Endodermal cell (in vitro differentiated cells): ENCODE measurements at regions not wholly inside any gene's neighbourhood (a gene's known extent, or its start where the extent isn't known, plus 50 kb on each side); places are given as distances from the start of the nearest gene placed in this dataset.

ENCODE experiments used
- DNase-seq: peaks from one replicate; pipeline ENCODE4 v3.0.0-alpha.2; 2017
- H3K27ac ChIP-seq: 2 replicates; pipeline ENCODE4 v1.5.1; 2013; ENCODE audit warnings: mild to moderate bottlenecking, low read depth, low read length, moderate library complexity
- H3K27me3 ChIP-seq: 2 replicates; pipeline ENCODE4 v1.6.1; 2013; ENCODE audit warnings: mild to moderate bottlenecking, low read length, moderate library complexity; ENCODE audit not compliant: insufficient read depth, control insufficient read depth, poor library complexity, severe bottlenecking
- H3K36me3 ChIP-seq: 2 replicates; pipeline ENCODE4 v1.7.0; 2013; ENCODE audit warnings: mild to moderate bottlenecking, low read length, moderate library complexity; ENCODE audit not compliant: control insufficient read depth, insufficient read depth
- H3K4me1 ChIP-seq: one replicate; pipeline ENCODE4 v1.7.0; 2013; ENCODE audit warnings: low read length; ENCODE audit not compliant: control insufficient read depth, insufficient read depth
- H3K4me3 ChIP-seq: 2 replicates; pipeline ENCODE4 v1.5.1; 2013; ENCODE audit warnings: mild to moderate bottlenecking, low read length, moderate library complexity
- H3K9ac ChIP-seq: 2 replicates; pipeline ENCODE4 v1.6.1; 2013; ENCODE audit warnings: mild to moderate bottlenecking, low read length, moderate library complexity; ENCODE audit not compliant: poor library complexity, severe bottlenecking; ENCODE audit errors: extremely low read depth
- H3K9me3 ChIP-seq: 2 replicates; pipeline ENCODE4 v1.6.1; 2013; ENCODE audit warnings: mild to moderate bottlenecking, low read length, moderate library complexity; ENCODE audit not compliant: control insufficient read depth
- H3K27ac Mint-ChIP-seq: 2 replicates; pipeline ENCODE4 v1.8.0; 2020; ENCODE audit warnings: mixed read lengths
- H3K27me3 Mint-ChIP-seq: 2 replicates; pipeline ENCODE4 v1.8.0; 2021; ENCODE audit warnings: mild to moderate bottlenecking, mixed read lengths; ENCODE audit not compliant: insufficient read depth
- H3K36me3 Mint-ChIP-seq: 2 replicates; pipeline ENCODE4 v1.8.0; 2020; ENCODE audit warnings: low read depth, mixed read lengths
- H3K4me1 Mint-ChIP-seq: 2 replicates; pipeline ENCODE4 v1.8.0; 2020; ENCODE audit warnings: mixed read lengths
- H3K4me3 Mint-ChIP-seq: 2 replicates; pipeline ENCODE4 v1.8.0; 2020; ENCODE audit warnings: mild to moderate bottlenecking, moderate library complexity, mixed read lengths
- H3K9me3 Mint-ChIP-seq: 2 replicates; pipeline ENCODE4 v1.8.0; 2020; ENCODE audit warnings: mild to moderate bottlenecking, mixed read lengths
- CTCF ChIP-seq: fragments of 200-600 bp; sonication (generic); conservative IDR thresholded peaks from 2 replicates; pipeline ENCODE4 v1.5.0; 2021; ENCODE audit warnings: antibody characterized with exemption, mild to moderate bottlenecking
- WGBS, 2 experiments: methylation state at CpG; one replicate each; pipeline versions ENCODE4 v1.1.5 to v1.1.7; 2013; ENCODE audit warnings: missing lambda C conversion rate in 2 of 2, mixed read lengths in 1 of 2; ENCODE audit not compliant: insufficient coverage in 1 of 2, insufficient read length in 1 of 2; 5-methylcytosine and 5-hydroxymethylcytosine counted together

- TF ChIP-seq CTCF = no peak
- Mint-ChIP-seq H3K27me3 (no peaks in the 10 kb centered on the region), H3K4me1 (no peaks in the 10 kb centered on the region), H3K9me3 (no peaks in the 10 kb centered on the region), H3K27ac (no peak overlapping the region), H3K4me3 (no peak overlapping the region), H3K36me3 (no peaks in the 10 kb centered on the region)
- no peaks in the 10 kb centered on the region for H3K9me3 ChIP-seq
- H3K36me3 ChIP-seq = no peaks in the 10 kb centered on the region
- H3K27ac ChIP-seq = peak overlapping the region; percentile 47
- WGBS, 2 experiments = 79 to 90% methylated on average over 11 to 14 of the region's 14 CpGs
- H3K4me3 ChIP-seq = no peak overlapping the region
- no peaks in the 10 kb centered on the region for H3K4me1 ChIP-seq
- H3K9ac ChIP-seq = no peak overlapping the region
- H3K27me3 ChIP-seq = no peaks in the 10 kb centered on the region
- DNase-seq = peak; percentile 30
These were observed 108.4 kb upstream of the OTOS start for GRCh38 chr2:240248721-240249422.

GRCh38 chr2:240249423-240250149 is 109.1 kb upstream of the OTOS start:
- H3K4me3 Mint-ChIP-seq = no peak overlapping the region
- no peaks in the 10 kb centered on the region for H3K9me3 Mint-ChIP-seq
- H3K27me3 Mint-ChIP-seq = no peaks in the 10 kb centered on the region
- Histone ChIP-seq H3K4me1 (no peaks in the 10 kb centered on the region), H3K27me3 (no peaks in the 10 kb centered on the region), H3K4me3 (no peak overlapping the region), H3K27ac (no peak overlapping the region), H3K36me3 (no peaks in the 10 kb centered on the region), H3K9me3 (no peaks in the 10 kb centered on the region), H3K9ac (no peak overlapping the region)
- peak; percentile 52 for DNase-seq
- no peak for TF ChIP-seq CTCF
- no peaks in the 10 kb centered on the region for H3K36me3 Mint-ChIP-seq
- H3K4me1 Mint-ChIP-seq = no peaks in the 10 kb centered on the region
- no peak overlapping the region for H3K27ac Mint-ChIP-seq
- 88 to 92% methylated on average over 10 to 21 of the region's 21 CpGs for WGBS, 2 experiments

GRCh38 chr2:240250150-240250984 is 109.9 kb upstream of the OTOS start:
- H3K4me1 Mint-ChIP-seq = no peaks in the 10 kb centered on the region
- Histone ChIP-seq H3K27ac (no peak overlapping the region), H3K9me3 (no peaks in the 10 kb centered on the region), H3K27me3 (no peaks in the 10 kb centered on the region), H3K9ac (no peak overlapping the region), H3K4me3 (no peak overlapping the region), H3K36me3 (no peaks in the 10 kb centered on the region), H3K4me1 (no peaks in the 10 kb centered on the region)
- 86 to 93% methylated on average over 5 to 14 of the region's 14 CpGs for WGBS, 2 experiments
- no peaks in the 10 kb centered on the region for H3K9me3 Mint-ChIP-seq
- no peaks in the 10 kb centered on the region for H3K36me3 Mint-ChIP-seq
- no peaks in the 10 kb centered on the region for H3K27me3 Mint-ChIP-seq
- no peak overlapping the region for H3K27ac Mint-ChIP-seq
- TF ChIP-seq CTCF = no peak
- H3K4me3 Mint-ChIP-seq = no peak overlapping the region
- DNase-seq = peak; percentile 57
